MM.1S (cell line): ENCODE measurements at regions not wholly inside any gene's neighbourhood (a gene's known extent, or its start where the extent isn't known, plus 50 kb on each side); places are given as distances from the start of the nearest gene placed in this dataset.

Source experiments
- DNase-seq: peaks from one replicate; pipeline ENCODE4 v3.0.0-alpha.2; 2015
- H2AFZ ChIP-seq: fragments of 300-600 bp; sonication (generic); 2 replicates; pipeline ENCODE4 v1.6.0; 2016; ENCODE audit warnings: antibody characterized with exemption, low read length
- H3F3A ChIP-seq: fragments of 300-600 bp; sonication (generic); 2 replicates; pipeline ENCODE4 v1.6.1; 2016; ENCODE audit warnings: mild to moderate bottlenecking, antibody characterized with exemption, low read length, moderate library complexity, mixed read lengths; ENCODE audit not compliant: insufficient read depth
- H3K27ac ChIP-seq: fragments of 300-600 bp; sonication (generic); 2 replicates; pipeline ENCODE4 v1.5.1; 2016; ENCODE audit warnings: mild to moderate bottlenecking, low read length
- H3K27me3 ChIP-seq: fragments of 300-600 bp; sonication (generic); replicated peaks from 2 replicates; pipeline ENCODE4 v1.6.0; 2016; ENCODE audit warnings: low read length; ENCODE audit not compliant: insufficient read depth
- H3K36me3 ChIP-seq: fragments of 300-600 bp; sonication (generic); replicated peaks from 2 replicates; pipeline ENCODE4 v1.6.1; 2016; ENCODE audit warnings: mild to moderate bottlenecking, low read length, mixed read lengths; ENCODE audit not compliant: insufficient read depth
- H3K4me1 ChIP-seq: fragments of 300-600 bp; sonication (generic); 2 replicates; pipeline ENCODE4 v1.6.1; 2016; ENCODE audit warnings: low read length, mixed read lengths
- H3K4me2 ChIP-seq: fragments of 300-600 bp; sonication (generic); 2 replicates; pipeline ENCODE4 v1.6.0; 2016; ENCODE audit warnings: low read depth, low read length
- H3K4me3 ChIP-seq: fragments of 300-600 bp; sonication (generic); 2 replicates; pipeline ENCODE4 v1.5.1; 2016; ENCODE audit warnings: low read length, mixed read lengths
- H3K79me2 ChIP-seq: fragments of 300-600 bp; sonication (generic); 2 replicates; pipeline ENCODE4 v1.6.1; 2016; ENCODE audit warnings: mixed run types, low read length, mixed read lengths
- H3K9ac ChIP-seq: fragments of 300-600 bp; sonication (generic); 2 replicates; pipeline ENCODE4 v1.6.1; 2016; ENCODE audit warnings: low read length, mixed read lengths
- H3K9me2 ChIP-seq: fragments of 300-600 bp; sonication (generic); replicated peaks from 2 replicates; pipeline ENCODE4 v1.6.1; 2016; ENCODE audit warnings: mild to moderate bottlenecking, low read length, mixed read lengths; ENCODE audit not compliant: insufficient read depth
- H3K9me3 ChIP-seq: fragments of 300-600 bp; sonication (generic); replicated peaks from 2 replicates; pipeline ENCODE4 v1.6.1; 2016; ENCODE audit warnings: mild to moderate bottlenecking, low read length, mixed read lengths; ENCODE audit not compliant: insufficient read depth
- H4K20me1 ChIP-seq: fragments of 300-600 bp; sonication (generic); 2 replicates; pipeline ENCODE4 v1.6.1; 2016; ENCODE audit warnings: mild to moderate bottlenecking, low read length, moderate library complexity, mixed read lengths; ENCODE audit not compliant: insufficient read depth
- CTCF ChIP-seq: fragments of 300-600 bp; sonication (generic); IDR thresholded peaks from 2 replicates; pipeline ENCODE4 v1.5.1; 2016; ENCODE audit warnings: antibody characterized with exemption, low read length, mixed read lengths
- EZH2 ChIP-seq: fragments of 300-600 bp; sonication (generic); optimal IDR thresholded peaks from 2 replicates; pipeline ENCODE3; 2017; ENCODE audit warnings: low read depth, mild to moderate bottlenecking, antibody characterized with exemption, low read length, mixed read lengths
- EZH2phosphoT487 ChIP-seq: fragments of 300-600 bp; sonication (generic); IDR thresholded peaks from 2 replicates; pipeline ENCODE4 v1.6.1; 2018; ENCODE audit warnings: antibody characterized with exemption, low read length

- TF ChIP-seq CTCF (no peak), EZH2phosphoT487 (no peak), EZH2 (no peak)
- no peaks in the 10 kb centered on the region for H3F3A ChIP-seq
- no peak for DNase-seq
- H3K79me2 ChIP-seq = no peaks in the 10 kb centered on the region
- H3K9me2 ChIP-seq = no peaks in the 10 kb centered on the region
- no peak overlapping the region for H3K9ac ChIP-seq
- H3K4me3 ChIP-seq = no peak overlapping the region
- no peaks in the 10 kb centered on the region for H3K27me3 ChIP-seq
- H4K20me1 ChIP-seq = no peaks in the 10 kb centered on the region
- H3K27ac ChIP-seq = no peak overlapping the region
- H2AFZ ChIP-seq = no peak overlapping the region
- no peaks in the 10 kb centered on the region for H3K4me1 ChIP-seq
- no peaks in the 10 kb centered on the region for H3K36me3 ChIP-seq
- no peak overlapping the region for H3K4me2 ChIP-seq
- no peaks in the 10 kb centered on the region for H3K9me3 ChIP-seq
Measured at GRCh38 chr13:50596776-50597203, 246.7 kb downstream of the DLEU7 start.

GRCh38 chr13:50598338-50598737 is 245.2 kb downstream of the DLEU7 start:
- no peaks in the 10 kb centered on the region for H4K20me1 ChIP-seq
- no peak overlapping the region for H3K4me2 ChIP-seq
- no peaks in the 10 kb centered on the region for H3K9me2 ChIP-seq
- H3K4me3 ChIP-seq = no peak overlapping the region
- H3K79me2 ChIP-seq = no peaks in the 10 kb centered on the region
- no peaks in the 10 kb centered on the region for H3K4me1 ChIP-seq
- no peaks in the 10 kb centered on the region for H3K27me3 ChIP-seq
- no peak overlapping the region for H3K9ac ChIP-seq
- H3K27ac ChIP-seq = no peak overlapping the region
- H3K9me3 ChIP-seq = no peaks in the 10 kb centered on the region
- H3F3A ChIP-seq = no peaks in the 10 kb centered on the region
- no peaks in the 10 kb centered on the region for H3K36me3 ChIP-seq
- H2AFZ ChIP-seq = no peak overlapping the region
- no peak for DNase-seq
- TF ChIP-seq EZH2phosphoT487 (no peak), CTCF (no peak), EZH2 (no peak)

GRCh38 chr13:50599046-50599445 is 244.4 kb downstream of the DLEU7 start:
- Histone ChIP-seq H3F3A (no peaks in the 10 kb centered on the region), H2AFZ (no peak overlapping the region), H3K36me3 (no peaks in the 10 kb centered on the region), H3K9ac (no peak overlapping the region), H3K9me3 (no peaks in the 10 kb centered on the region), H3K4me1 (no peaks in the 10 kb centered on the region), H3K27me3 (no peaks in the 10 kb centered on the region), H3K9me2 (no peaks in the 10 kb centered on the region), H3K27ac (no peak overlapping the region), H3K79me2 (no peaks in the 10 kb centered on the region), H4K20me1 (no peaks in the 10 kb centered on the region), H3K4me2 (no peak overlapping the region), H3K4me3 (no peak overlapping the region)
- no peak for DNase-seq
- TF ChIP-seq EZH2phosphoT487 (no peak), CTCF (no peak), EZH2 (no peak)

GRCh38 chr13:50599927-50600326 is 243.6 kb downstream of the DLEU7 start:
- Histone ChIP-seq H3K4me1 (no peaks in the 10 kb centered on the region), H3K79me2 (no peaks in the 10 kb centered on the region), H3K9me2 (no peaks in the 10 kb centered on the region), H3K4me2 (no peak overlapping the region), H3F3A (no peaks in the 10 kb centered on the region), H3K27me3 (no peaks in the 10 kb centered on the region), H4K20me1 (no peaks in the 10 kb centered on the region), H3K4me3 (no peak overlapping the region), H3K9ac (no peak overlapping the region), H2AFZ (no peak overlapping the region), H3K27ac (no peak overlapping the region), H3K36me3 (no peaks in the 10 kb centered on the region), H3K9me3 (no peaks in the 10 kb centered on the region)
- no peak for DNase-seq
- TF ChIP-seq EZH2 = no peak
- no peak for TF ChIP-seq CTCF
- TF ChIP-seq EZH2phosphoT487 = no peak
